DMS53 (cell line): ENCODE measurements at regions not wholly inside any gene's neighbourhood (a gene's known extent, or its start where the extent isn't known, plus 50 kb on each side); places are given as distances from the start of the nearest gene placed in this dataset.
"Not testable (repeated sequence)": the region's sequence is repeated elsewhere in the genome, so short reads cannot be mapped to it uniquely, and the experiment has no call there.

Source experiments
- DNase-seq: peaks from one replicate; lab custom pipeline; 2025; lab: John Stamatoyannopoulos, UW

- no peak for DNase-seq
Observed at GRCh38 chr16:17984810-17985209, 351.7 kb downstream of the NPIPA8 start.

DNA sequence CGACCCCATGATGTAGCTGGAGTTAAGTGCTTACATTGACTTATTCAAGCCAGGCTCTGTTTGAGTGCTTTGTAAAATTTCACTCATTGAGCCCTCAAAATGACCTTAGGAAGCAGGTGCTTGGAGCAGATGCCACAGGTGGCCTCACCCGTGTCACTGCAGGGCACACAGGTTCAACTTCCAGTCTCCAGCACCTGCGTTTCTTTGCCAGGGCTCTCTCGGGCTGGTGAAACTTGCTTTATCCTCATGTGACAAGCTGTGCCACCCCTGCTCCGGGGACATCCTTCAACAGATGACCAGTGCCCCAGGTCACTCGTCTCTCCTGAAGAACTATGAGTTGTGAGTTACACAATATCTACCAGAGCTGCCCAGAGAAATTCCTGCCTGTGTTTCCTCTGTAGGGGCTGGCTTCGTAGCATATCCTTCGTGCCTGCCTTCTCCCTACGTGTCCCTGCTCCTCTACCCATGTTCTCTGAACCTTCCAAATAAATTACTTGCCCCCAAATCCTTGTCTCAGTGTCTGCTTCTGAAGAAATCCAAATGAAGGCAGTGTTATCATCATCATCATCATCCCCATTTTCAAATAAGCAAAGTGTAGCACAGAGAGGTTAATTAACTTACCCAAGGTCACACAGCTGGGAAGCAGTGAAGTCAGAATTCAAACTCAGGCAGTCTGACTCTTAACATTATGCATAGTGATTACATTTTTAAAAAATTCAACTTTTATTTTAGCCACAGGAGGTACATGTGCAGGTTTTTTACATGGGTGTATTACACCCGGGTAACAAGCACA is 352.5 kb downstream of the NPIPA8 start:
- no peak for DNase-seq

GRCh38 chr16:17983114-17983513 is 353.4 kb downstream of the NPIPA8 start:
- DNase-seq = no peak

DNA sequence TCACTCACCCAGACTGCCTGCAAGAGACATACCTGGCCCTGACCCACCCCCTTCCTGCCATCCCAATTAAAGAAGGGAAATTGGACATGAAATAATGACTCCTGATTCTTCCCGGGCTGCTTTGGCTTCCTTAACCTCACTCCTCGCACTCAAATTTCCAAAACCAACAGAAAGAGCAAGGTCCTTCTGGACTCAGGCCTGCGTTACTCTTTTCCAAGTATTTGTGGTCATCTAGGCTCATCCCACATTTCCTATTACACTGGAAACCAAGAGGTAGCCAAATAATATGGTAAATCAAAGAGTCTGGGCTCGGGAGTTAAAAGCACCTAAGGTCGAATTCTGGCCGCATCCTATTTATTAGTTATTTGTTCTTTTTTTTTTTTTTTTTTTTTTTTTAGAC is 359.3 kb downstream of the NPIPA8 start:
- DNase-seq = no peak

GRCh38 chr16:17972460-17972943 is 364.0 kb downstream of the NPIPA8 start:
- no peak for DNase-seq

DNA sequence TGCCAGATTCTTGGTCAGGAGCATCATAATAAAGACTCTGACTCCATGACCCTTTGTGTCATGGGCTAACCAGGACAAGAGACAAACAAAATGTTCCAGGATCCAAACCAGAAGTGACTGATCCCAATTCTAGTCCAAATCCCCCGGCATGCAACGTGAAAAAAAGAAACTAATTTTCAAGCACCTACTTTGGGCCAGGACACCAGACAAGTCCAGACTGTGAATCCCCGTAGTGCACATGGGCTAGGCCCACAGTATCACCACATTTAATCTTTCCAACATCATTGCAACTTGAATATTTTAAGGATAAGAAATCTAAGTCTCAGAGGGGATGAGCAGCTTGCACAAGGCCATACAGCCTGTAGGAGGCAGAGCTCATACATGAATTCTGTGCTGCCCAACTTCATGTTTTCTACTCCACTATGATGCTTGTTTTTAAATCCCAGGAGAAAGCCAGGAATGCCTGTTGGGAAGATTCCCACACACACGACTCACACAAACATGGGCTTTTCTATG is 365.7 kb downstream of the NPIPA8 start:
- no peak for DNase-seq

DNA sequence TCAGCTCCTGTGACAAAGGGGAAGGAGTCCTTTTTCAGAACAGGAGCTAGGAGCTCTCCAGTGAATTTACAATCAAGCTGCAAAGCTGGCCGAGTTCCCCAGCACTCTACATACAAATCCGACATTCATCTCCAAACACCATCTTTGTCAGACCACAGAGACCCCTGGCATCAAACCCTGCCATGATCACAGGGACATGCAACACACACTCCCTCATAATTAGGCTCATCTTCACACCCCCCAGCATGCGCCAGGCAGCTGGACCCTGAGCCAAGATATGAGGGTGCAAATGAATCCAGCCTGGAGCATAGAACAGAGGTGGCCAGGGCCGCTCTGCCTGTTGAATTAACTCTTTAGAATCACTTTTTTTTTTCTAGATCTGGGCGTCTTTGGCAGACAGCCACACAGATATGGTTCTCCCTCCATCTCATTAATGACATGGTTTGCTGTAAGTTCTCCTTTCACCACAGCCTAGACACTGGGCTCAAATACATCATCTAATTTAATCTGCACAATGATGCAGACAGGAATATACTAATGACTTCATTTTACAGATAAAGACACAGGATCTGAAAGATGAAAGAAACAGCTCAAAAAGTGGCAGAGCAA is 366.3 kb downstream of the NPIPA8 start:
- DNase-seq = no peak

DNA sequence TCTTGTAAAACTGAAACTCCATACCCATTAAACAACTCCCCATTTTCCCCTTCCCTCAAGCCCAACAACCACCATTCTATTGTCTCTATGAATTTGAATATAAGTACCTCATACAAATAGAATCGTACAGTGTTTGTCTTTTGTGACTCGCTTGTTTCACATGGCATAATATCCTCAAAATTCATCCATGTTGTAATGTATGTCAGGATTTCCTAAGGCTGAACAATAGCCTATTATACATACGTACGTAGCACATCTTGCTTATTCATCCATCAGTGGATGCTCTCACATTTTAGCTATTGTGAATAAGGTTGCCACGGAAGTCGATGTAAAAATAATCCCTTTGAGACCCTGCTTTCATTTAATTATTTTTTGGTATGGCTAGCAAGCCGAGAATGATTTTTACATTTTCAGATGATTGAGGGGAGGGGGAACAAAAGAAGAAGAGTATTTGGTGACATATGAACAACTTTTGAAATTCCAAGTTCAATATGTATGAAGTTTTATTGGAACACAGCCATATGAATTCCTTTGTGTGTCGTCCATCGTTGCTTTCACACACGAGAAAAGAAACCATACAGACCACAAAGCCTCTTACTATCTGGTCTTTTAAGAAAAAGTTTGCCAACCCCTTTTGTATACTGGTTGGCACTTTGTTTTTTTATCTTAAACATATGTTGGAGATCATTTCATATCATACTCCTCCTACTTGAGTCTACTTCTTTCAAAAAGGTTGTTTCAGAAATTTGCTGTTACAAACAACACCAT is 371.2 kb downstream of the NPIPA8 start:
- no peak for DNase-seq

DNA sequence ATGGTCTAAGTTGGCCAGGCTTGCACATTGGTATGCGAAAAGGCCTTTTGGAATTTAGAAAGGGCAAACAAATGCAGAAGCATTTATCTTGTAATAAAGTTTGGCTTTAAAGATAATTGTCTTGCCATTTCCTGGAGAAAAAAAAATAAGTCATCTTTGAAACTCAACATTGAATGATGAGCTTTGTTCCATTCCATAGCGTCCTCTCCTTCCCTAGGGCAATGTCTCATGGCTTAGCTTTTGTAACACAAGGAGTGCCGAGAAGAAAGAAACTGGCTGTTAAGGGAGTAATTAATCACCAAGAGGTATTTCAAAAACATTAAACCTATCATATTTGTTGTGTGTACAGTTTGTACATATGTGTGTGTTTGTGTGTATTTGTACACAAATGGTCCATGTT is 372.3 kb downstream of the NPIPA8 start:
- DNase-seq = no peak

GRCh38 chr16:17963185-17963836 is 373.2 kb downstream of the NPIPA8 start:
- DNase-seq = no peak

DNA sequence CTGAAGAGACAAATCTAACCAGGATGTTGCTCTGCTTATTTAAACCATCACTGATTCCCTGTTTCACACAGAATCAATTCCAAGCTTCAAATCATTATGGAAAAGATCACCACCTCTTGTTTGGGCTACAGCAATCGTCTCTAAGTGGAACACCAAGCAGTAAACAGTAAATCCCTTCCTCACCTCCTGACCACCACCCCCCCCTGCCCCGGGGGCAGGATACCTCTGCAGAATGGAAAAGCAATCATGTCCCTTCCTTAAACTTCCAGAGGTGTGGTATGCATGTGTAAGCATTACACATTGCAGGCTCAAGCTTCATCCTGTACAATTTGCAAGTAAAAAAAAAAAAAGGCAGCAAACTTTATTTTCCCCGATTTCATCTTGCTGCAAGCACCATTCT is 373.8 kb downstream of the NPIPA8 start:
- DNase-seq = no peak

- not testable (repeated sequence) for DNase-seq
Observed at GRCh38 chr16:17961822-17962221, 374.7 kb downstream of the NPIPA8 start.

DNA sequence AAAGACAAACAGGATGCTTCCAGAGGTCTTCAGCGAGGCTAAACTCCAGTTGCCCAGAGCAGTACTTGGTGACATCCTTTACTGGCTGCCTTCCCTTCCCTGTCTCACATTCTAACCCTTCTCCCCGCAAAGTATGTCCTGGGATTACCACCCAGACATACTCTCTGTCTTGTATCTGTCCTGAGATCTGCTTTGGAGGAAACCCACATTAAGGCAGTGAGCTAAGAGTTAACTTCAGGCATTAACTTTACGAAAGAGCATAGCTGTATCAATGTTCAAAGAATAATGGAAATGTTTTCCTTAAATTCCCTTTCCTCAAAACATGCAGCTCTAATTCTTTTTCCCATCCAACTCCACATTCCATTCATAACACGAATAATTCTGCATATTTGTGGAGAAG is 385.2 kb downstream of the NPIPA8 start:
- DNase-seq = no peak

DNA sequence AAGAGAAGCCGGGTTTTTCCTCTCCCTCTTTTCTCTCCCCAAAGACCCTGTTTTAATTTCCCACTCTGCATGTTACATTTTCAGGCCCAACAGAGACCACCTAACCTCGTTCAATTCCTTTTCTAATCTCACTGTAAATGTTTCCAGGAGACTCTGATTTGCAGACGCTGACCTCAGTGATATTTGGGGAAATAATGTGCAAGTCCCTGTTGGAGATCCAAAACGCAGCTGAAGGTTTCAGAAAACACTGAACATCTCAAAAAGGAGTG is 386.6 kb downstream of the NPIPA8 start:
- DNase-seq = no peak

DNA sequence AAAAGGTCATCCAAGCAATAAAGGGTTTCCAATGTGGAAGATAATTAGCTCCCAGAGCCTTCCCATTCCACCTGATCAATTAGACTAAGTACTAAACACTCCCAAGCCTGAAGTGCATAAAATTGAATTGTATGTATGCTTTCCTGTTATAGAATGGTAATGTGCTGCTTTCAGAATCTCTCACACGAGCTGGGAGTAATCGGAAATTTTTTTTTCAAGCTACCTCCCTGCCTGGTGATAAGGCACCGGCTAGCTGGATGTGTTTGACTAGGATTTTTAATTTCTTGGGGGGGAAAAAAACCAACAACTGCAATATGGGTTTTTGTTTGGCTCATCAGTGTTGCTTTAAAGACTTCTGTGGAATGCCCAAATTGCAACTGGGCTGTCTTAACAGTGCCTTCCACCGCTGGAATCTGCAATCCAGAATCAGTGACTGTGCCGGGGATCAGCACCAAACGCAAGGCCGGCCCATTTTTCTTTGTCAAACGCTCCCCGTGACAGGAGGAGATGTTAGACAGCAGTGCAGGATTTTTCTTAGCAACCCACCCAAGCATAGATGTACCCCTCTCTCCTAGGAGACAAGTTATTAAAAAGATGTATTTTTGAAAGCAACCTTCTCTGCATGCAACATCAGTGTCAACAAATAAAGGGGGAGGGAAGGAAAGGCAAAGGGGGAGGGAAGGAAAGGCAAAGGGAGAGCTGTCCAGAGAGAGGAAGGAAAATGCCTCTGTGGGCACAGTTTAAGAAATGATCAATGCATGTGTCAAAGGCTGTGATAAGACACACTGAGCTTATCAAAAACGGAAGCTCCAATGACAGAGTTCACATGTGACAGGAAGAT is 387.2 kb downstream of the NPIPA8 start:
- DNase-seq = no peak

DNA sequence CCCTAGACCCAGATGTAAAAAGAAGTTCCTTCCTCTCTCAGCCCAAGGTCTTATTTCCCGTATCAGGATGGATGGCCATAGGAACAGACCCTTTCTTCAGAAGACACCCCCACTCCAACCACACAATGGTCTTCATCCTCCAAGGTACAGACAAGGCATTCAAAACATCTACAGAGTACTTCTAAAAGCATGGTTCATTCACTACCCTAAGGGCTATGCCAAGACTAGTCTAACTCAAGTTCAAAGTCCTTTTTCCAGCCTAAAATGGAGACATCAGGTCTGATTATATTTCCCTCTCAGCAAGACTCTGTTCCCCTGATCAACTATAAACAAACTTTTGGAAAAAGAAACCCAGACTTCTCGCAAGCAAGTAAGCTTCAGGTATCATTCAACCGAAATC is 388.9 kb downstream of the NPIPA8 start:
- DNase-seq = no peak

- no peak for DNase-seq
Observed at GRCh38 chr16:17947165-17947564, 389.4 kb downstream of the NPIPA8 start.

GRCh38 chr16:17945080-17945601 is 391.4 kb downstream of the NPIPA8 start:
- DNase-seq = no peak

- no peak for DNase-seq
Observed at GRCh38 chr16:17944345-17944744, 392.2 kb downstream of the NPIPA8 start.

DNA sequence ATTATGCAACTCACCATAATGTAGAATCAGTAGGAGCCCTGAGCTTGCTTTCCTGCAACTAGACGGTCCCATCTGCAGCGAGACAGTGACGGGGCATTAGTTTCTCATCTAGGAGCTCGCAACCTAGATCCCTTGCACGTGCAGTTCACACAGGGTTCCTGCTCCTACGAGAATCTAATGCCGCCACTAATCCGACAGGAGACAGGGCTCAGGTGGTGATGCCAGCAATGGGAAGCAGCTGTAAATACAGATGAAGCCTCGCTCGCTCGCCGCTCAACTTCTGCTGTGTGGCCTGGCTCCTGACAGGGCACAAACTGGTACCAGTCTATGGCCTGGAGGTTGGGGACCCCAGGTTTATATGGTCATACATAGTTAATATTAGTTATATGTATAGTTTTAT is 394.5 kb downstream of the NPIPA8 start:
- no peak for DNase-seq
